ENCODE measurements at regions not wholly inside any gene's neighbourhood (a gene's known extent, or its start where the extent isn't known, plus 50 kb on each side); places are given as distances from the start of the nearest gene placed in this dataset.

DNA sequence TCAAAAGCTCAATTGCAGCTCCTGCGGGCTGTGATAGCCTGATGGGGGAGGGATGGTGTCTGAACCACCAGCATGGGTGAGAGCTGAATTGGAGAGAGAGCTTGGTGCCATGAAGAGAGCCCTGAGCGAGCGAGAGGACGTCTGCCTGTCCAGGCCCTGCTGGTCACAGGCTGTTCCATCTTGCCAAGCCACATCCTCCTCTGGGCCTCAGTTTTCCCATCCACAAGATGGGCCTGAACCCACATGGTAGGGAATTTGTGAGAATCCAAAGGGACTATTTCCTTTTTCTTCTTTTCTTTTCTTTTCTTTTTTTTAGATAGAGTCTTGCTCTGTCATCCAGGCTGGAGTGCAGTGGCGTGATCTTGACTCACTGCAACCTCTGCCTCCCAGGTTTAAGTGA, 276.4 kb downstream of the VRK1 start:
- H3K4me1 ChIP-seq (replicated peaks): no peaks in the 10 kb centered on the region
- no peaks in the 10 kb centered on the region for H3K36me3 ChIP-seq
- no peak overlapping the region for H3K27ac ChIP-seq
- WGBS: 97% methylated on average over 5 of the region's 5 CpGs
- DNase-seq (ENCODE audit: low spot score): no peak
- no peaks in the 10 kb centered on the region for H3K9me3 ChIP-seq
- H3K27me3 ChIP-seq (replicated peaks; ENCODE audit: insufficient read depth): no peaks in the 10 kb centered on the region
- intact Hi-C loops (cut with DNase I): no loop called here
- no peak for TF ChIP-seq POLR2A (IDR thresholded peaks at IDR 0.05)
- TF ChIP-seq, protein P1, sequence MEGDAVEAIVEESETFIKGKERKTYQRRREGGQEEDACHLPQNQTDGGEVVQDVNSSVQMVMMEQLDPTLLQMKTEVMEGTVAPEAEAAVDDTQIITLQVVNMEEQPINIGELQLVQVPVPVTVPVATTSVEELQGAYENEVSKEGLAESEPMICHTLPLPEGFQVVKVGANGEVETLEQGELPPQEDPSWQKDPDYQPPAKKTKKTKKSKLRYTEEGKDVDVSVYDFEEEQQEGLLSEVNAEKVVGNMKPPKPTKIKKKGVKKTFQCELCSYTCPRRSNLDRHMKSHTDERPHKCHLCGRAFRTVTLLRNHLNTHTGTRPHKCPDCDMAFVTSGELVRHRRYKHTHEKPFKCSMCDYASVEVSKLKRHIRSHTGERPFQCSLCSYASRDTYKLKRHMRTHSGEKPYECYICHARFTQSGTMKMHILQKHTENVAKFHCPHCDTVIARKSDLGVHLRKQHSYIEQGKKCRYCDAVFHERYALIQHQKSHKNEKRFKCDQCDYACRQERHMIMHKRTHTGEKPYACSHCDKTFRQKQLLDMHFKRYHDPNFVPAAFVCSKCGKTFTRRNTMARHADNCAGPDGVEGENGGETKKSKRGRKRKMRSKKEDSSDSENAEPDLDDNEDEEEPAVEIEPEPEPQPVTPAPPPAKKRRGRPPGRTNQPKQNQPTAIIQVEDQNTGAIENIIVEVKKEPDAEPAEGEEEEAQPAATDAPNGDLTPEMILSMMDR (IDR thresholded peaks at IDR 0.05): no peak
- TF ChIP-seq POLR2AphosphoS5 (IDR thresholded peaks at IDR 0.05): no peak
- no peak overlapping the region for H3K4me3 ChIP-seq

DNA sequence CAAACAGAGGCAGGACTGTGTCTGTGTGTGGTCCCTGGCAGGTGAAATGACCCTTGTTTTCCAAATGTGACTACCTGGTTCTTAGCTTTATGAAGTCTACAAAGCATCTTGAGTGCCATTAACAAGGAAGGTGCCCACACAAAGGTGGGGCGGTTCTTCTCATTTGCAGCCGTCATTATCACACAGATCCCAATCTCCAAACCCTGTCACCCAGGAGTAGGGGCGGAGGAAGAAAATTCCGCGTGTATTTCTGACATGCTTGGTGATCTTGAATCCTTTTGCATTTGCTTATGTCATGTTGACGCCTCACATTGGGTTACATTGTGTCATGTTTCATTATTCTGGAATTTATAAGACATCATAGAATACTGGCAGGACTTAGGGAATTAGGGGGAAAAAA, 277.3 kb downstream of the VRK1 start:
- intact Hi-C loops (cut with DNase I): no loop called here
- no peak for TF ChIP-seq POLR2AphosphoS5 (IDR thresholded peaks at IDR 0.05)
- TF ChIP-seq POLR2A (IDR thresholded peaks at IDR 0.05): no peak
- TF ChIP-seq, protein P1 (IDR thresholded peaks at IDR 0.05): no peak
- no peak for DNase-seq (ENCODE audit: low spot score)
- 56% methylated on average over 6 of the region's 6 CpGs for WGBS
- Histone ChIP-seq H3K36me3 (no peaks in the 10 kb centered on the region), H3K27me3 (replicated peaks; ENCODE audit: insufficient read depth) (no peaks in the 10 kb centered on the region), H3K4me3 (no peak overlapping the region), H3K9me3 (no peaks in the 10 kb centered on the region), H3K4me1 (replicated peaks) (no peaks in the 10 kb centered on the region), H3K27ac (no peak overlapping the region)

DNA sequence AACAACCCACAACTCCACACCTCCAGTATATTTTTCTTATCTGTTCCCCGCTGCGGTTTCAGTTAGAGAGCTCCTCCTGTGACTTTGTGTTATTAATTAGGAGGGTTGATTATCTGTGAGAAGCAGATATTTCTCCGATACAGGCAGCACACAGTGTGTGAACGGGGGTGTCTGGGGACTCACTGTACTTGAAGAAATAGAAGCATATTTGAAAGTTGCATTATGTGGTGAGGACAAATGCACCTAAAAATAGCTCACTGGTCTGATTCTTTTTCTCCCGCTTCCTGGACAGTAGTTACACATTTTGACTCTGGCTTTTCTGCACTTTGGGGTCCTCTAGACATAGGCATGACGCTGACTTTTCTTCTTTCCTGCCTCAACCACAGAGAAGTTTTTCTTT, 277.7 kb downstream of the VRK1 start:
- no peak overlapping the region for H3K4me3 ChIP-seq
- no peak for DNase-seq (ENCODE audit: low spot score)
- 60% methylated on average over 6 of the region's 6 CpGs for WGBS
- H3K27me3 ChIP-seq (replicated peaks; ENCODE audit: insufficient read depth): no peaks in the 10 kb centered on the region
- intact Hi-C loops (cut with DNase I): no loop called here
- TF ChIP-seq, protein P1 (IDR thresholded peaks at IDR 0.05): no peak
- TF ChIP-seq POLR2A (IDR thresholded peaks at IDR 0.05) (no peak), POLR2AphosphoS5 (IDR thresholded peaks at IDR 0.05) (no peak)
- no peaks in the 10 kb centered on the region for H3K36me3 ChIP-seq
- no peak overlapping the region for H3K27ac ChIP-seq
- no peaks in the 10 kb centered on the region for H3K9me3 ChIP-seq
- no peaks in the 10 kb centered on the region for H3K4me1 ChIP-seq (replicated peaks)

DNA sequence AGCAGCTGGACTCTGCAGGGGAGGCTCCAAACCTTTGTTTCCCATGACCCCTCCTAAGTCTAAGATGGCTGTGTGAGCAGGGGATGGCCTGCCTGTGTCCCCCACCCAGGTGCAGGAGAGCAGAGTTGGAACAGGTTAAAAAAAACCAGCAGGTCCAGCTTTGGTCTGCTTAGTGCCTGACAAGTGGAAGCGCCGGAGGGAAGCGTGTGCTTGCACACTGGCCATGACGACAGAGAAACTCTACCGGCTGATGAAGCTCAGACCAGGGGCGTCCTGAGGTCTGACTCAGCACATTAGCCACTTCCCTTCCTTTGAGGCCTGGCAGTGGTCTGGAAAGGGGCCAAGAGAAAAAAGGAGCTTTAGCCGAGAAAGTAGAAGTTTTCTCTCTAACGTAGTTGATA, 280.1 kb downstream of the VRK1 start:
- Histone ChIP-seq H3K9me3 (no peaks in the 10 kb centered on the region), H3K27me3 (replicated peaks; ENCODE audit: insufficient read depth) (no peaks in the 10 kb centered on the region), H3K4me1 (replicated peaks) (no peaks in the 10 kb centered on the region), H3K36me3 (no peaks in the 10 kb centered on the region), H3K27ac (no peak overlapping the region), H3K4me3 (no peak overlapping the region)
- 19% methylated on average over 8 of the region's 8 CpGs for WGBS
- intact Hi-C loops (cut with DNase I): no loop called here
- TF ChIP-seq POLR2A (IDR thresholded peaks at IDR 0.05) (no peak), POLR2AphosphoS5 (IDR thresholded peaks at IDR 0.05) (no peak)
- TF ChIP-seq, protein P1 (IDR thresholded peaks at IDR 0.05): no peak
- DNase-seq (ENCODE audit: low spot score): no peak

DNA sequence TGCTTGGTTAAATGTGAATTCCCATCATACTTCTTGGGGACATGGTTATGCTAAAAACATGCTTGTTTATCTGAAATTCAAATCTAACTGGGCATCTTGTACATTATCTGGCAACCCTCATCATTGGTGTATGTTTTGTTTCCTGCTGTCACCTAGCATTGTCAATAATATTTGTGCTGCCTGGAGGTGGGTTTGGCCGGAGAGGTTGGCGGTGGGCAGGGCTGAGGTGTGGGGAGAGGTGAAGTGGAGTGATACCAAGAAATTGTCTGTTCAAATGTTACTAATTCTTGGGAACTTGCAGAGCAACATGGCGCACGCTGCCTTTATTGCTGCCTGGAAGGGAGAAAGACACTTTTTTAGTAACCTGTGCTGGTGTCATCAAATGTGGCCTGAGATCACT, 280.5 kb downstream of the VRK1 start:
- no peaks in the 10 kb centered on the region for H3K9me3 ChIP-seq
- H3K4me3 ChIP-seq: no peak overlapping the region
- WGBS: 73% methylated on average over 4 of the region's 4 CpGs
- no peak overlapping the region for H3K27ac ChIP-seq
- intact Hi-C loops (cut with DNase I): no loop called here
- no peak for DNase-seq (ENCODE audit: low spot score)
- no peak for TF ChIP-seq POLR2A (IDR thresholded peaks at IDR 0.05)
- TF ChIP-seq, protein P1 (IDR thresholded peaks at IDR 0.05): no peak
- TF ChIP-seq POLR2AphosphoS5 (IDR thresholded peaks at IDR 0.05): no peak
- H3K27me3 ChIP-seq (replicated peaks; ENCODE audit: insufficient read depth): no peaks in the 10 kb centered on the region
- no peaks in the 10 kb centered on the region for H3K36me3 ChIP-seq
- no peaks in the 10 kb centered on the region for H3K4me1 ChIP-seq (replicated peaks)

All from prostate gland (tissue), 2 donors.